ENCODE measurements at regions not wholly inside any gene's neighbourhood (a gene's known extent, or its start where the extent isn't known, plus 50 kb on each side); places are given as distances from the start of the nearest gene placed in this dataset.

DNA sequence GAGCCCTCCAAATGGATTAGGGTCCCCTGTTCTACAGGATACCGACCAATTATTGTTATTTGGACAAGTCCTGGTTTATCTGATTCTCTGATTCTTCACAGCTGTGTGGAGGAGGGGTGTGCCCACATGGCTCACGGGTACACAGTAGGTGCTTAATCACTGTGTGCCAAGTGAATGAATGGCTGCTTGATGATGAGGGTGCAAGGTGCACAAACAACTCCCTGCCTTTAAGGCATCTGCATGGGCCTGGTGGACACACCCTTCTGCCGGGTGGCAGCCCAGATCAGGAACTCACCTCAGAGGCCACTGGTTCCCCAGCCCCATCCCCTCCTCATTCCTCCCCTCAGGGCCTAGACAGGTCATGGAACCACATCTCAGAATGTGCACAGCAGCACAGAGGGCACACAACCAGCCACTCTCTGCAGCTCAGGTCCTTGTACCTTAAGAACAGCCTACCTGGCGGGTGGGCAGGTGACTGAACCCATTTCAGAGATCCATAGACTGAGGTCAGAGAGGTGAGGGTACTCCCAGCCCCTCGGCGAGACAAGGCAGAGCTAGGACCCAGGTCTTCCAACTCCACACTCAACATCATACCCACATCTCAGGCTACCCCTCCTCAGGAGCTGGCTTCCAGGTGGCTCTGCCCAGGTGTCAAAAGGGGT is 50.3 kb downstream of the SHANK2 start:
- no peak for DNase-seq

DNA sequence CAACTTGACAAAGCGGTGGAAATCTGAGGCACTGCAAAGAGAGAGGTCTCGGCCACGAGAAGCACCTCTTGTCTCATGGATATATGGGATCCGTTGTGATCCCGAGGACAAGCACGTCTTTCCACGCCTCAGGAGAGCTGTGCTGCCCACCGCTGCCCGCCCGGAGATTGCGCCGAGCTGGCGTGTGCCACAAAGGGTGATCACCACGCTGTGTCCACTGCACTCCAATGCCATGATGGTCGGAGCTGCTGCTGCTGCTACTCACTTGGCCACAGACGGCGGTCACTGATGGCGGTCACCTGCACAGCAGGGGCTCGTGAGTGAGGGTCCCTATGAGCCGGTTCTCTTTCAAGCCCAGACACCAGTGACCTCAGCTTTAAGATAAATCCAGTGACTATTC is 51.1 kb downstream of the SHANK2 start:
- DNase-seq: no peak

DNA sequence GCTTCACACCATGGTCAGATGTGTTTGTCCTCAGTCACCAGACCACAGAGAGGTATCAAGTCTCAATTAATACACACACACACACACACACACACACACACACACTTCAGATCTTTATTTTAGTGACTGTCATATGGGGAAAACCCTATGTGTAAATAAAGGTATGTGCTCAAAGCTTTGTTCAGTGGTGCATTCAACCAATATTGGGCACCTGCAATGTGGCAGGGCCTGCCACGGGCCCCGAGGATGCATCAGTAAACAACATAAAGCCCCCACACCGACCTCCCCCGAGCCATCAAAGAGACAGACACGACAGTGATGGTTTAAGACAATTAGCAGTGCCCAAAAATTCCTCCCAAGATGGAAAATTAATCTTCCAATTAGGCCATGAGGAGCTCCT is 51.6 kb downstream of the SHANK2 start:
- no peak for DNase-seq

DNA sequence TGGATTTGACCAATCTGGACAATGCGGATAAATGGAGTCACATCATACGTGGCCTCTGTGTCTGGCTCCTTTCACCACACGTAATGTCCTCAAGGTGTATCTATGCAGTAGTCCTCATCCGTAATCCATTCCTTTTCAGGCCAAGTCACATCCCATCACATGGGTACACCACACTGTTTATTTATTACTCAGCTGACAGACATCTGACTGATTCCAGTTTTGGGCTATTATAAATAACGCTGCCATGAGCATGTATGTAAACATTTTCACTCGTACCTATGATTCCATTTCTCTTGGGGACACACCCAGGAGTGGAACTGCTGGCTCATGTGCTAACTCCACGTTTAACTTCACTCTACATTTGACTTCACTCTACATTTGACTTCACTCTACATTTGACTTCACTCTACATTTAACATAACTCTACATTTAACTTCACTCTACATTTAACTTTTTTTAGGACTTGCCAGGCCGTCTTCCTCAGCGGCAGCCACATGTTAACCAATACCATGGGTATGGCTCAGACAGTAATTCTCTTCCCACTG is 52.1 kb downstream of the SHANK2 start:
- DNase-seq: no peak

DNA sequence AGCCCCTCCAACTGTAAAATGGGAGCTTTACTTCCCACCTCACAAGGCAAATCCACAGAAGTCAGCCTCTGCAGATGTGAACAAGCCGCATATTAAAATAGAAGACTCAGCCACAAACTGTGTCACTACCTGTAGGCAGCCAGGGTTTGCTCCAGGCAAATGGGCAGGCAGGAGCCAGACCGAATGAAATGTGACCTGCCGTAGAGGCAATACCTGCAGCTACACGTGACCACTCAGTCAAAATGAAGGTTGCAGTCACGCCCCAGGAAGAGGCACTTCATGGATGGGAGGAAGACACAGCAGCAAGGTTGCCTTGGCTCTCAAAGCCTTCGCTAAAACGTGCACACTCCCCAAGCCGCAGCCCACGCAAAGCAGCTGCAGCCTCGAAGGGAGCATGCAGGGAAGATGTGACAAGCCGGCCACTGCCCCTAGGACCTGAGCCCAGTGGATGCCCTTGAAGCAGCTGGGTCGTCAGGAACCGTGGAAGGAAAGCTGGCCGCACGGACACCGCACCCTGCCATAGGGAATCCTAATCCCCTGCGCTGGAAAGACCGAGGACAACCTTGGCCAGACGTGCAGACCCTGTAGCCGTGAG is 53.1 kb downstream of the SHANK2 start:
- no peak for DNase-seq

DNA sequence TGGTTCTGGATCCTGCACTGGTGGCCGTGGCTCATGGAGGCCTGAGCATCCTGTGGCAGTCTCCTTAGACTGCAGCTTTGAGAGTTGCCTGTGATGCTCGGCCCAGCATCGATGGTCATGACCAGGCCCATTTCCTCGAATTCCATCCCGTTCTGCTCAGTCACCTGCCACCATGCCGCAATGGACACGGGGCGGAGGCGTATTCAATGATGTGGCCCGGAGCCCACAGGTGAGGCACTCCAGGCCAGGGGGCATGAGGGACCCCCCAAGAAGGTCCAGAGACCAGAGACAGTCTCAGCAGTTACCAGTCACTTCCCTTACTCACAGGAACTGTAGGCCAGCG is 53.6 kb downstream of the SHANK2 start:
- no peak for DNase-seq

DNA sequence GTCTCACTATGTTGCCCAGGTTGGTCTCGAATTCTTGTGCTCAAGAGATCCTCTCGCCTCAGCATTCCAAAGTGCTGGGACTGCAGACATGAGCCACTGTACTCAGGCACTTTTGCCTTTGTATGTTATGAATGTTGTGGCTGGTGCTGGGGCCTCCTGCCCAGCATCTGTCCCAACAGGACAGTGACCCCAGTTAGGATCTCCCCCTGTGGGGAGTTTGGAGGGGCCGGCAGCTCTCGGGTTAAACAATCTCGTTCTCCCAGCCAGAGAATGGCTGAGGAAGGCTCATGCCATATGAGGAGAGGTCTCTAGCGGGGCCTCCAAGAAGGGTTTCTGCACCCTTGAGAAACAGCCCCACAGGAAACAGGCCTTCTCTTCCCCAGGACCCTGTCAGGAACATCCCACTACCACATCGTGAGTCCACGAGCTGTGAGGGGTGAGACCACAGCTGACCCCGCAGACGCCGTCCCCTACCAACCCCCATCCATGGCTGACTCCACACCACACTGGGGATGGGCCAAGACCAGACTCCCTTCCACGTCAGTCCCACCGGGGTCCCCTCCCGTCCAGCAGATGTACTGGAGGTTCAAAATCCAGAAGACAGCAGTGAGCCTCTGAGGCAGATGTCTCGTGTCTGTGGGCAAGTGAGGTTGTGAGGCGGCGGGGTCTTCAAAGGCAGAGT is 54.1 kb downstream of the SHANK2 start:
- no peak for DNase-seq

DNA sequence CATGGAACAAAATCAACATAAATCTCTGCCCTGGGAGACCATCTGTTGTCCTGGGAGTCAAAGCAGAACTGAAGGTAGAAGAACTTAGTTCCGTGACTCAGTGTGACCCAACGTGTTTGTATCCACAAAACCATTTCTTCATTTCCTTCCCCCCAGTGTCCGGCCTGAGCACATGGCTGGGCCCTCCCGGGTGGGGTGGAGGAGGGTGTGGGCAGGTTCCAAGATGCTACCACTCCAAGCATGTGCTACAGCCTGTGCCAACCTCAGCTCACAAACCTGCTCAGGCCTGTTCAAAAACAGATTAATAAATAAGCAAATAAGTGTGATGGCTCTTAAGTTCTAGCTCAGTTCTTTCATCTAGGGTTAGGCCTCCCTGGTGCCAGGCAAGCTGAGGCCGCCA is 55.3 kb downstream of the SHANK2 start:
- DNase-seq: peak; percentile 37

DNA sequence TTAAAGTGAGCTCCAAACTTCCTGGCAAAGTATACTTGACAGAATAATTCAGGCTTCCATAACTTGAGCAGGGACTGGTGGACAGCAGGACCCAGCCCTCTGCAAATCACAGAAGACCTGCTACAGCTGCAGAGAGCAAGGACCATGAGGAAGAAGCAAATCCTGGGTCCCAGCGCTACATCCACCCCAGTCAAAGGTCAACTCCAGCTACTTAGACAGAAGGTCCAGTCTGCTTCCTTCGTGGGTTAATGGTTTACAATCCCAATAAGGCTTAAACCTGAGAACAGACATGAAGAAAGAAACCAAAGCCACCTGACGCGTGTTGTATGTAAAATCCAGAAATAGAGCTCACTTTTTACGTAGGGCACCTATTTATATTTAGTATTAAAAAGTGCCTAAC is 57.7 kb downstream of the SHANK2 start:
- no peak for DNase-seq

DNA sequence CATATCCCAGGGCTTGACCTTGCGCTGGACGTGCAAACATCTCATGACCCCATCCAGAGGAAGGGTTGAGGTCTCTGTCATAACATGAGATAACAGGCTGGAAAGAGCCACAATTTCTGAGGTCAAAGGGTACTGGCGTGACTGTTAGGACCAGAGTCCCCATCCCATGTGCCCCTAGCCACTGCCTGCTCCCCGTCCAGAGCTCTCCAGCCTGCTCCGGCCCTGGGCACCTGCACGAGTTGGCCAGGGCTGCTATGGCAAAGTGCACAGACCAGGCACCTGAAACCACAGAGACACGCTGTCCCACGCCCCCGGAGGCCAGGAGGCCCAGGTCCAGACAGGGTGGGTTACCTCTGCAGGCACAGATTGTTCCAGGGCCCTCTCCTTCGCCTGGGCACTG is 58.9 kb downstream of the SHANK2 start:
- DNase-seq: no peak

DNA sequence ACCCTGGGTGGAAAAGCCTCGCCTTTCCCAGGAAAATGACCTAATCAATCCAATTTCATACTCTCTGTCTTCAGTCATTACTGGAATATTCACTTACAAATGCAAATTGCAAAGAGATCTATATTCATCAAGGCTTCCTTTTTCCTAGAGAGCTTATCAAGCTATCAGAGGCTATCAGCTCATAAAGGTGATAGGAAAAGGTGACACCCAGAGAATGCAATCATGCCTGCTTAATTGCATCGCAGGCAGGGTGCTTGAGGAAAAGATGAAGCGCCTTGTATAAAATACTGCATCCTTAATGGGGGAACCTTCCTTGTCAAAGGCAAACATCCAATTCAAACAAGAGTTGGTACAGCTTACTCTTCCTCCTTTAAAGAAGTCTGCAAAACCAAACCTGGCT is 59.7 kb downstream of the SHANK2 start:
- DNase-seq: no peak

DNA sequence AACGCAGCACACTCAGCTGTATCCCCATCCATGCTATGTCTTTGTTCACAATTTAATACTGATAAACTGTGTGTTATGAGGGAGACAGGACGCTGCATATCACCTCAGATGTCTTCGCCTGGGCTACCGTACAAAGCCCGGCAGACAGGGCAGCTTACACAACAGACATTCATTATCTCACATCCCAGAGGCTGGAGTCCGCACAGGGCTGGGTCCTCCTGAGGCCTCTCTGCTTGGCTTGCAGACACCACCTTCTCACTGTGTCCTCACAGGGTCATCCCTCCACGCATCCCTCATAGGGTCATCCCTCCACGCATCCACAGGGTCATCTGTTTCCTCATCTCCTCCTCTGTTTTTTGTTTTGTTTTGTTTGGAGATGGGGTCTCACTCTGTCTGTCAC is 61.2 kb downstream of the SHANK2 start:
- DNase-seq: no peak

DNA sequence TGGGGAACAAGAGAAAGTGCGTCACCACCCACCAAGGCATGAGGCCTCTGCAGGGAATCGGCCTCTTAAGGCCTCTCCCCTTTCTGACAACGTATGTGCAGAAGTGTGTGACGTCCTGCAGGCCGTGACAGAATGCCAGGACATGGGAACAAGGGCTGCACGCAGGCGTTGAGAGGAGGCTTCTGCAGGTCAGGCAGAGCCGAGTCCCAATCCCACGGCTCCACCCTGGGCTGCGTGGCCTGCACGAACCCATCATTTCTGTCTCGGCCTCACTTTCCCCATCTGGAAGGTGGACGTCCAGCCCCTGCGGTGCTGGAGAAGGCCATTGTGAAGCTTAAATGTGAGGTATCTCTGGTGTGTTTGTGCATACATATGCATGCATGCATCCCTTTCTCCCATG is 61.8 kb downstream of the SHANK2 start:
- DNase-seq: no peak

DNA sequence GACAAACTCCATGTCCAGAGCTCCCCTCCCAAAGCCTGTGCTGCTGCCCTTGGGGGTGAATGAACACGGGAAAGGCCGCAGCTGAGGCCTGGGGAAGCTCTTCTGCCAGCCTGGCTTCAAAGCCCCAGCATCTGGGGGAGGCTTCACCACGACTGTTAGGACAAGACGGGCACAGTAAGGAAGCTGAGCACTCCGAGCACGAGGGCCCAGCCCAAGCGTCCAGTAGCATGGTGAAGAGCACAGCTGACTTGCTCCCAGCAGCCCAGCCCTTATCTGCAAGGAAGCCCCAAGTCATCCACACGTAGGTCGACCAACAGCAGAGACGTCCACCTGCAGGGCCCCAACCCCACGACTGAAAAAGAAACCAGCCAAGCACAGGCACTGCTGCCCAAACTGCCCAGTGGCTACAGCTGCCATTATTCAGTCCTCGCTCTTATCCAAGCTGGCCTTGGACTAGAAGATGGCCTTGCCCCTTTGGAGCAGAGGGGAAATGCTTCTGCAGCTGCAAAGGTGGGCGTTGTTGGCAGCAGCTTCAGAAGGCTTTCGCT is 62.5 kb downstream of the SHANK2 start:
- no peak for DNase-seq

DNA sequence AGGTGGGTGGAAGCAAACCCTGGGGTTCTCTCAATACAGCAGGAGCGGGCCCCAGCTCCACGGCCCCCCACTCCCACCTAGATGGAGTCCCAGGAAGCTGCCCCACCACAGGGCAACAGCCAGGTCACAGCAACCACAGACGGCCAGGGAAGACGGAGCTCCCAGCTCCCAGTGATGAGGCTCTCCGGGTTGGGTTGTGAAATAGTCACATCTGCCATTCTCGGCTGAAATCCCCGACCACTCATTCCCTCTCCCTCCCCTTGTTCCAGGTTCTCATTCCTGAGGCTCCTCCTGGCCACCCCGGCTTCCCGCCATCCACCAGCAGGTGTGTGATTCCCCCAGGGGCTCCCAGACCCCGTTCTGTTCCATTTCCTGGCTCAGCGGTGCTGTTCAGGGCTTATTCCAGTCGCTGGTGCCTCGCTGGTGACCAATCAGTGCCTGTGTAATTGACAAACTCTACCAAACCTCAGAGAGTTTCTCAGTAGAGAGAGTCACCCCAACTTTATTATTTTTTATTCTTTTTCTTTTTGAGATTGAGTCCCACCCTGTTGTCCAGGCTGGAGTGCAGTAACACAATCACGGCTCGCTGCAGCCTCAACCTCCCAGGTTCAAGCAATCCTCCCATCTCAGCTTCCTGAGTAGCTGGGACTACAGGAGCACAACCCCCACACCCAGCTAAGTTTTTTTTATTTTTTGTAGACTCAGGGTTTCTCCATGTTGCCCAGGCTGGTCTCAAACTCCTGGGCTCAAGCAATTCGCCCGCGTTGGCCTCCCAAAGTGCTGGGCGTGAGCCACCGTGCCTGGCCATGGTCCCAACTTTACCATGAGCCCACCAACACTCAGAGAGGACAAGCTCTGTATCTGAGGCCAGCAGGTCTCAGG is 63.2 kb downstream of the SHANK2 start:
- DNase-seq: no peak

DNA sequence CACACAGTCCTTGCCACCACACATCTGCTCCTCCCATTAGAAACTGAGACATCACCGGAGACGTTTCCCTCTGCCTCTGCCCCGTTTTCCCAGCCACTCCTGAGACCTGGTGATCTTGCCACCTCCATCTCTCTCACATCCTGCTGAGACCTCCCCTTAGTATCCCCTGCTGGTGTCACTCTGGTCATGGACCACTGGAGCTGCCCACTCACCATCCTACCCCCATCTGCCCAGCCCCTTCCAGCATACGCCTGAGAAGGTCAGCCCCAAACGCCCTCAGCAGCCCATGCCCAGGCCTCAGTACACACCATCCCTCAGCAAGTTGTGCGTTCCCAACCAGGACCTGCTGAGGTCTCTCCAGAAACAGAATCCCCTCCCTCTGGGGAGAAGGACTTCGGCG is 64.3 kb downstream of the SHANK2 start:
- no peak for DNase-seq

DNA sequence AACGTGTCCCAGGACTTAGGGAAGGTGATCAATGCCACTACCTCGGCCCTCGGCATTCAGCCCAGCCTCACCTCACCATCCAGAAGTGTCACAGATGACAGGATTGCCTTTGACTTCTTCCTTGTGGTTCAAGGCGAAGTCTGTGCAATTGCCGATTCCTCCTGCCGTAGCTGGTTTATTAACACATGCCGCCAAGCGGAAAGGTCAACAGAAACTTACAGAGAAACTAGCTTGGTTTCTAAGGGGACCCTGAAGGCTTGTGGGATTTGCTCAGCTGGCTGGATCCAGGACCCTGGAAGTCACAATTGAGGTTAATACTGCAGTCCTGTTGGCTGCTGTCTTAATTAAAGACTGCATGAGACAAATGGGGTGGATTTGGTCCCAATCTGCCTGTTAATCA is 65.6 kb downstream of the SHANK2 start:
- no peak for DNase-seq

DNA sequence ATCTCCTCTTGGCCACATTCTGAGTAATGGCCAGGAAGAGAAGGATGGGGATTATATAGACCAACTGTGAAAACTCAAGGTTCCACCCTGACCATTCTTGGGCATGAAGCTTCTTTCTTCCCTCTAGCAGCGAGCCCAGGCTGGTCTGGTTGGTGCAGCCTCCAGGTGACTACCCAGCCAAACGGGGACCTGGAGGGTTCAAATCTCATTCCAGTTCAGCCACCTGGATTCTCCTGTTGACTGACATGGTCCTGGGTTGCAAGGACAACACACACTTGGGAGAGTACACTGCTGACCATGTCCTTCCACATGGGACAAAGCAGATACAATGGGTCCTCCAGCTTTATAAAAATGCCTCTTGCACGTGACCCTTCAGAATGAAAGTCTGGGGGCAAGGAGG is 67.0 kb downstream of the SHANK2 start:
- DNase-seq: no peak

DNA sequence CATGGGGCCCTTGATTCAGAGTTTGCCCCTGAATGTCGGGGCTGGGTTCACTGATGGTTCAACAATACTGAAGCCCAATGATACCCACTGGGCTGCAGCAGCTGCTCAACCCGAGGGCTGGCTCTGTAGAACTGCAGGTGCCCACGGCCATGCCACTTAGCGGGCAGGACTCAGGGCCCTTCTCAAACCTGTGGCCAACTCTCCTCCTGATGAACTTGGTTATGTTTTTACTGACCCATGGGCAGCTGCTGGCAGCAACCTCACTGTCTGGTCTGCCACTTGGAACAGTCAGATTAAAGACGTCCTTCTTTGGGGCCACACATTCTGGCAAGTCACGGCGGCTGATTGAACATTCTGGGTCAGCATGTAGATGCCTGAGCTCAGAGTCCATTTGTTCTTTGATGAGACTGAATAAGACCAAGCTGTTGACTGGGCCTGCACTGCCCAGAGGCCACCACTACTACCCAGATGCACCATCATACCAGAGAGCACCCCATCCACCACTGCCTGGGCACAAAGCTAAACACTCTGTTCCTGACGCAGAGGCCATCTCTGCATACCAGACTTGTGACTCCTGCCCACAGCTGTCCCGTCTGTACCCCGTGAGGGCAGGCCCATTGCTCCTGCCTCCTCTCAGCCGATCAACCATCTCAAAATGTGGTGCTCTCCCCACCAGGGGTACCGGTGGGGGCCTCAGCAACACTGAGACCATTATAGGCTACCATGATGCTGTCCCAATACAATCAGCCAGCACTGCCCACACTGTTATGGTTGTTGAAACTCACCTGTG is 67.8 kb downstream of the SHANK2 start:
- DNase-seq: no peak

DNA sequence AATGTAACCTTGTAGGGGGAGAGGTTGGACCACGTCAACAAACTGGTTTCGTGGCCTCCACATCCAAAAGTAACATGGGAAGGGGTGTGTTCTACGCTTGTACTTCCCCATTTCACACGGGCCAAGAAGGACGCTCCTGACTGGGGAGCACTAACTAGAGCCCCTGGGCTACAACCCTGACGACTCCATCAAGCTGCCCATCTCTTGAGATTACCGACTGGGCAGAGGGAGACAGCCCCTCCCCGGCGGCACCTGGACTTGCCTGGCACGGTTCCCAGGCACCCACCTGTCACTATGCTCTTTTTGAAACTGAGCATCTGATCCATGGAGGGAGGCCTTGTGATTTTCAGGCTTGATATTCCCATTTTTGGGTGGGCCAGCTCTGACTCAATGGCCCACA is 68.5 kb downstream of the SHANK2 start:
- DNase-seq: no peak

DNA sequence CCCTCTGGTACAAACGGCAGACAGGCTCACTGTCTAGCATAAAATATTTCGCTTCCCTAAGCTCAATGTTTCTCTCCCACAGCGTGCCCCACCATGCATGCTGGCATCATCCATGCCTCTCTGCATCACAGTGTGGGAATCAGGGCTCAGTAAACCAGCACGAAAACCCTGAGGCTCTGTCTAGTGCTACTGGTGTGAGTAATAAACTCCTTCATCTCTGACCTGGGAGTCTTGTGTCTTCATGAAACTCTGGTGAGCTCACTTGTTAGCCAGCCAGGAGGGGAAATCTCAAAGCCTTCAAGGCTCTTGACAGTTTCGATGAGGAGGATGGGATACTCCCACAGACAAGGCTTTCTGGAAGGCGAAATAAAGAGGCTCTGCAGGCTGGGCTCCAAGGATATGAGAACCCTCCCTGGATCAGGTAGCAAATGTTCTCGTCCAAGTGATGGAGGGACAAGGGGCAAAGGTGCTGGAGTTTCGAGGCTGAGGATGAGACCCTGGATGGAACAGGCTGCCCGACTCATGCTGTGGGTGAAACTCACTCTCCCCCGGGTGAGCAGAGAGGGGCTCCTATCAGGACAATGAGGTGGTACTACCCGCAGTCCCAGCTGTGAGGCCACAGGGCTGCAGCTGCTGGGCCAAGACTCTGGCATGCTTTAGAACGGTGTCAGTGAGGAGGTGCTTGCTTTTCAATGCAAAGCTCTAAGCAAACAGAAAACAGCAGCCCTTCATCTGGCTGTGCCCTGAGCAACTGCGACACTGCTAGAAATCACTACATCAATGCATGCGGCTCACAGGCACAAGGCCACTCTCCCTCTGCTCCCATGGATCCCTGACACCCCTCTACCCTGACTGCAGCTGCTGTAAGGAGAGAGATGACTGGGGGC is 69.3 kb downstream of the SHANK2 start:
- DNase-seq: no peak
